NCI-H187 (cell line): ENCODE measurements at regions not wholly inside any gene's neighbourhood (a gene's known extent, or its start where the extent isn't known, plus 50 kb on each side); places are given as distances from the start of the nearest gene placed in this dataset.
A peak's percentile ranks its signal among the peaks of the same experiment; 100 is the strongest.

Experiments
- DNase-seq, 2 experiments: peaks; one replicate each; lab custom pipeline; 2025; lab: John Stamatoyannopoulos, UW

DNA sequence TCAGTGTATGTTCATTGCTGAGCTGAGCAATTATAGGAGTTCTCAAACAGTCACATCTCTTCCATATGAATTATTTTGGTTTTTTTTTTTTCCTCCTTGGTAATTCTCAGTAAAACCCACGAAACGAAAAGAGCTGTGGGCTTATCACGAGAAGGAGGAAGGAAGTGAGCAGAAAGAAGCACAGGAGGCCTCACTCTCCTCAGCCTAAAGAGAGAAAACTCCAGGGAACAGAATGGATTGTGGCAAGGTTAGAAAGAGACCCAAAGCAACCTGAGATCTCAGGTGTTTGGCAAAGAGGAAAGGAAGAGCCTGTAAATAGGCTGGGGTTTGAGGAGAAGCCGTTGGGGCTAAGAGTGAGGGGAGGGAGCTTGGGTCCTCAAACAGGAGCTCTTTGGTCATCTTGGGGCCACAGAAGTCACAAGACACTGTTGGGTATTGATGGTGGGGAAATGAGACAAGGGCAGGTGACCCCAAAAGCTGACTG is 67.8 kb upstream of the CITED2 start:
- DNase-seq, result no peak

DNA sequence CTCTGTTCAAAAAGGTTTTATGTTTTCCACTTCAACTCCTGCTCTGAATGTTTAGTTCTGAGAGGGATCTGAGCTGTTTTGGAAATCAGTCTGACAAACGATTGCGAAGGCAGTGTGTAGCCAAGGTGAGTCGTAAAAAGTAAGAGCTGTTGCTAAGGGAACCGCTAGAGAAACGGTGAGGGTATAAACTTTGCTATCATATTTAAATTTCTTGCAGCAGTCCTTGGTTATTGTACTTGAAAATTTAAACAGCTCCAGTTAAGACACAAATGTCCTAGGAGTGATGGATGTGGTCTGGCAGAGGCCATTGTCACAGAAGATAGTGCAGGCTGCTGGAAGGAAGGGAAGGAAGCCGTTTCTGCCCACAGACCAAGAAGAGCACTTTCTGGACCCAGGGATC is 64.9 kb upstream of the CITED2 start:
- DNase-seq, result no peak

DNA sequence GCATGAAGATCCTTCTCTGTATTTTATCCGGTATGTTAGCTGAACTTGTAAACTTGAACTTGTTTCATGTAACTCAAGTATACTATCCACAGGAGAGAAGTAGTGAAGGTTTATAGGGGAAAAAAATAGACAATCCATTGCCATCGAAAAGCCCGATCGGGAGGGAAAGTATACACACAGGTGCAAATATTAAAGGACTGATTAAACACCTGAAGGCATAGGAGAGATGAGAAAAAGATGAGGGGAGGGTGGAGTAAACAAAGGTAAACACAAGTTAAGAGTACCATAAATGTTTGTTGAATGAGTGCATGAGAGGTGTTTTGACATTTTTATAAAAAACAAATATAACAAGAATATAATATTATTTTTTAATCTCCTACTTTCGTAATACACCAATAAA is 64.3 kb upstream of the CITED2 start:
- no peak for DNase-seq

DNA sequence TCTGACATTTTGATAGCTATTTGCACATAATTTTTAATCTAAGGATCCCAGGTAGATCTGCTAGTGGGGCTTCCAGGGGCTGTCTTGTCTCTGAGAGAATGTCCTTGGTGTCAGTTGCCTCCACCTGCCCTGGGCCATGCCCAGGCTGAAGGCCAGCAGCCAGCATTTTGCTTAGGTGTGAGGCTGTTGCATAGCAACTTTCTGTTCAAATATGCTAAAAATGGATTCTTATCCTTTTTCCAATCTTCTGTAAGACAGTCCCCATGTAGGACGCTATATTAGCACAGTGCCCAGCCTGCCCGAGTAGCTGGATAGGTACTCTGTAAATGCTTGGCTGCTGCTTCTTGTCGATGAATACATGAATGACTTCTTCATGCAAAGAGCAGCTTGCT is 62.5 kb upstream of the CITED2 start:
- DNase-seq, result no peak

DNA sequence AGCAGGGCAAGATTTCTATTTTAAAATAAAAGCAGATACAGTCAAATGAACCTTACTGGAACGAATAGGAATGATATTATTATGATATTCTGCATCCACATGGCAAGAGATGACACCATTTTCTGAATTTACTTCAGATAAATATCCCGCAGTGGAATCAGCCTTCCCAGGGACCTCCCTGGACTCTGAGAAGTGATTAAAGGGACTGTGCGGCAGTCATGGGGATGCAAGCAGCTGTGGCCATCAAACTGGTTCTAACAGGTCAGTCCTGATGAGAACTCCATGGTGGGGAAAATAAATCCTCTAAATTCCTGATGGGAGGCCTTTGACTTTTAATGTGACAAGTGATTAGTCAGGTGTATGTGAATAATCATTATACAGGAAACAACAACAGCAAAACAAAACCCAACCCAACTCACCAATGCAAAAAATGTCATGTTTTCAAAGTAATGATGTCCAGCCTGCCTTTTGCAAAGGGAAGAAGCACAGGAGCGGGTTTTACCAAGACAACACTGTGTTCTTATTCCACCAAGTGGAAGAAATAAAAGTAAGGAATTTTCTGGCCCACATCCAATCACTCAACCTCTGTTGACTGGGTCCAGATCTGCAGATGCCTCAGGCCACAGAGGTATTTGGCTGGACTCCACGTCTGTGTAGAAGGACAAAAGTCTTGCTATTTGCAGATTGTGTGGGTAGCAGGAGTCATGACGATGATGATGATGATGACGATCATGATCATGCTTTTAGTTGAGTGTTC is 61.9 kb upstream of the CITED2 start:
- DNase-seq, result no peak

DNA sequence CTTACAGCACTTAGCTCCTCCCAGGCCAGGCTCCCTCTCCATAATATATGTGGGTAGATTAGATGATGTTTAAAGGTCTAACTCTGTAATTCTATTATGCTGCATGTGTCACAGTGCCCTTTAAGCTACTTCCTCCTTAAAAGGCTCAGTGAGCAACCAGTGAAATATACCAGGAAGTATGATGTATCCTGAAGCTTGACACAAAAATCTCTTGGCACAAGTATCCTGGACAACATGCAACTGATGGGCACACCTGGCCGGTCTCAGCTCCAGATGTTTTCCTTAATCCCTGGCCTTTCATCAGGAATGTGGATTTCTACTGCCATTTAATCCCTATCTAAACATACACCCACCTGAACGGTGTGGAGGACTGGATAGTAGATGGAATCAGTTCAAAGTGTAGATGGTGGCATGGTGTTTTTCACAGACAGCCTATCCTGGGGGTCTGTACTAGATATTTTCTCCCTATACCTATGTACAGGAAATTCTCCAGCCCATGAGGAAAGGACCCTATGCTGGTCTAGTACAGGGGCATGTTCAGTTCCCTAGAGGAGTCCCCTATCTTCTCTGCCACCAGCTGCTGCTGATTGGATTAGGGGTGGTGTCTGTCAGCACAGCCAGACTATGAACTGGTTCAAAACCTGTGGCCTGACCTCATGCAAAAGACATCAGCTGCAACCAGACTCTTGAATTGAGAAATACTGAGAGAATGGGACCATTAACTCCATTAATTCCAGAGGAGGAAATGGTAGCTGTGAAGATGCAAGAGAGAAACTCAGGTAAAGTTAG is 59.4 kb upstream of the CITED2 start:
- no peak for DNase-seq

DNA sequence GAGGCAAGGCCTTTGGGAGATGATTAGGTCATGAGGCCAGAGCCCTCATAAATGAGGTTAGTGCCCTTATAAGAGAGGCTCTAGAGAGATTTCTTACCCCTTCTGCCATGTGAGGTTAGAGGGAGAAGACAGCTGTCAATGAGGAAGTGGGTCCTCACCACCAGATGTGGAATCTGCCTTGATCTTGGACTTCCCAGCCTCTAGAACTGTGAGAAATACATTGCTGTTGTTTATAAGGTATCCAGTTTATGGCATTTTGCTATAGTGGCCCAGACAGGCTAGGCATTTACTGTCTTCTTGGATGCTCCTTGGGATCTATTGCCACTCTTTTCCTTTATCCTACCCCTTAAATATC is 57.1 kb upstream of the CITED2 start:
- no peak for DNase-seq

DNA sequence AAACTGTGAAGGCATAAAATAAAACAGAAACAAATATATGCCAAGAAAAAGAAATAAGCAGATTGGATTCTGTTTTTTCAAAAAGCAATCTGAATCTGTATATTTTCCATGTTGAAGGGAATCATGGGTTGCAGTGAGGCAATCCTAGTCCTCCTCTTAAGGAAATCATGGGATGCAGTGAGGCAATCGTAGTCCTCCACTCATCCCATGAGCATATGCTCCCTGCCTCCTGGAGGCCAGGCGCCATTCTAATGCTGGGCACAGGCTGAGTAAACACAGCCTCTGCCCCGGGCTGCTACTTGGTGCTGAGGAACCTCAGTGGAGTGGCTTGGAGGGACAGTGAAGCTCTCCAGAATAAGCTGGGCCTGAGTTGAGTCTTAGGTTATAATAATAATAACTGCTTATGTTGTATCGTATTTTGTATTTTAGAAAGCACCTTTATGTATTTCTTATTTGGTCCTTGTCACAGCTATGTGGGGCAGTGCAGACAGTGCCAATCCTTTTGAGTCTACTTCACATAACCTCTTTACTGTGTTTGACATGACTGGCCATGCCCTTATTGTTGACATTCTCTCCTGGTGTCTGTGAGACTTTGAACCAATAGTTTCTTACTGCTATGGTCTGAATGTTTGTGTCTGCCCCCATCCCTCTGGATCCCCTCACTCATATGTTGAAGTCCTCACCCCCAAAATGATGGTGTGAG is 56.6 kb upstream of the CITED2 start:
- DNase-seq, result no peak

DNA sequence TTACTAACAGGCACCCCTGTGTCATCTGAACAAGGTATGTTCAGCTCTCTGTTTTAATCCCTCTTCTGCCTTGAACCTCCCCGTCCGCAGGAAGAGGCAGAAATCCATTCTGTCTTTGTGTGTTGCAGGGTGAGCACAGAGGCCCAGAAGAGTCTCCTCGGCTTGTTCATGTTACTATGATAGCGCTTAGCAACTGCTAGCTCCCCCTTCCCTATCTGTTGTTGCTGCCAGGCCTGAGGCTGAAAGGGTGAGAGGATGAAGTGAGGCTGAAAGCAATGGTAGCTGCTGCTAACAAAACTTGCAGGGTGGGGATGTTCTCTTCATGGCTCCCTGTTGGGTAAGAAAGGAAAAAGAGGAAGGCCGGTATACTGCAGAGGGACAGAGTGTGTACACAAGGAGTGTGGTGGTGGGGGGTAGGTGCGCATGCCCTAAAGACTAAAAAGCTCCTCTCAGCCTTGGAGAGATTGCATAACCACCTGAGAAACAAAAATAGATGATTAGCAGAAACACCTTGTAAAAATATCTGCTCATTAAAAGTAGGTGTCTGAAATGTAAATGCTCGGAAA is 55.2 kb upstream of the CITED2 start:
- DNase-seq, result no peak

DNA sequence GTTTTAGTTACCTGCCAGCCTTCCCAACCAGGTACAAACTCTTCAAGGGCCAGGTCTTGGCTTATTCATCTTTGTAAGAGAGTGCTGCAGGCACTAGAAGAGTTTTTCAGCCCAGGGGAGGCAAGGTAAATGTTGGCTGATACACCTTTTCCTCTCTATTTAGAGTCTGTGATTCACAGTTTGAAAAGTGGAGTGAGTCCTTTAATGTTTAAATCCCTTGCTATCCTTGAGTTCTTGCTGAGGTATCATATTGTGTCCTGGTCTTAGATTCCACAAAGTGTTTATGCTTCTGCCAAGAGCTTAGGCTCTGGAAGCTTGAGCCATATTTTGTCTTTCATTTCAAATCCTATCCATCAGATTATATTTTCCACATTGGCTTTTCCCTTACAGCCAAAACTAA is 52.8 kb upstream of the CITED2 start:
- DNase-seq, result no peak

DNA sequence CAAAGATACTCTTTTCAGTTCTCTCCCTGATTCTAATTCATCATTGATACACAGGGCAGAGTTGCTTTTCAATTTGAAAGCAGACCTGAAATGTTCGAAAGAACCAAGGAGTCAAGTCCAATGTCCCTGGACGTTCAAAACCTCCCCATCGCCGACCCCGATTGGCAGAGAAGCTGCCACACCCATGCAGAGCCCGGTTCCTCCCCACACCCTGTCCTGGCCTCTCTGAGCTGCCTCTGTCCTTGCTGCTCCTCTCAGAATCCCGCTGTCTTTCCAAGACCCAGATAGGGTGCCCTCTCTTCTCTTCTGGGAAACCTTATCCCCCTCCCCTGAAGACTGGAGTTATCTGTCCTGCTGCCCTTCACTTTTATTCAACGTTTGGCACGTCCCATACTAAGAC is 52.3 kb upstream of the CITED2 start:
- DNase-seq, result no peak

DNA sequence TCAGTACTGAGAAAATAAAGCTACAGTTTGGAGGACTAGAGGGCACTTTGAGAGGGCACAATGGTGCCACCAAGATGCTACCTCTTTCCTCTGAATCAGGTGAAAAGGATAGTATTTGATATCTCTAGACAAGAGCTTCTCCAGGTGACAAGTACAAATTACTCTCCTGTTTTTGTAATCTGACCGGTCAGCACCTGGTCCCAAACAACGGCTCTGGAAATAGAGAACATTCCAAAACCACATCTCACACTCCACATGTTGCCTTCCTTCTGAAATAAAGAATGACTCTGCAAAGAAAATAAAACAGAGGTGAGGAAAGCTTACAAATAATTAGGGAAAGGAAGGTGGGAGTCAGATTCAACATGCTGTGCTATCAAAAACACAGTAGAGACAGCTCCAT is 51.3 kb upstream of the CITED2 start:
- DNase-seq, result peak in 1 of 2 experiments; percentile 4

DNA sequence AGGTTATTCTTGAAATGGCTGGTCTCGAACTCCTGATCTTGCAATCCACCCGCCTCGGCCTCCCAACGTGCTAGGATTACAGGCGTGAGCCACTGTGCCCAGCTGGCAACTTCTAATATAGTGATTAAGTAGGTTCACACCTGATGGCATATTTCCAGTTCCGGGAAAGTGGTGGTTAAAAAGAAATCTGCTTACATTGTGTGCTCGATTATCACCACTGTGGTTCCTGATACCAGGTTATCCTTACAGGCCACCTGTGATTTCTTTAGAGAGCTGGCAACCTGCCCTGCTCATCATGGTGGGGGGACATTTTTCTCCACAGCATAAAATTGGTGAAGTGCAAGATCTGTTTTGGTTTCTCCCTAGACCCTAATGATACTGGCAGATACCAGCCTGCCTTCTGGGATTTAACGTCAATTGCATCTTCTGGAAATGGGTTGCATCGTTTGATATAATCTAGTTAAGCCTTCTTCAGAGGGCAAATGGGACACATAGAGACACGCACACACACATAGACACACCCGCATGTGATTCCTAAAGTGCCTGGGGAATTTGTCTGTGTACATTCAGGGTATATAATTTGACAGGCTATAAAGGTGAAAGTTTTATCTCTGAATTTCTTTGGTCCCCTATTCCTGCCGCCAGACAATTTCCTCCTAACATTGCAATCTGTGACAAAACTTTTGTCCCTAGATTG is 49.7 kb upstream of the CITED2 start:
- no peak for DNase-seq
